ENCODE measurements at regions not wholly inside any gene's neighbourhood (a gene's known extent, or its start where the extent isn't known, plus 50 kb on each side); places are given as distances from the start of the nearest gene placed in this dataset.

- DNase-seq = no peak
- TF ChIP-seq CTCF (IDR thresholded peaks at IDR 0.05) (no peak), POLR2A (IDR thresholded peaks at IDR 0.05) (no peak)
- H3K27me3 ChIP-seq = no peaks in the 10 kb centered on the region
- no peak overlapping the region for H3K27ac ChIP-seq
- no peaks in the 10 kb centered on the region for H3K9me3 ChIP-seq
- no peak for ATAC-seq
- H3K4me1 ChIP-seq = no peaks in the 10 kb centered on the region
- 42% methylated on average over 4 of the region's 4 CpGs for WGBS (ENCODE audit: insufficient coverage, low coverage, low lambda C conversion rate, missing lambda C conversion rate)
- H3K36me3 ChIP-seq = no peaks in the 10 kb centered on the region
- no peak overlapping the region for H3K4me3 ChIP-seq
- intact Hi-C loops (cut with DNase I) = no loop called here
Measured at GRCh38 chr7:24214670-24215069, 69.3 kb upstream of the NPY start.

- H3K4me1 ChIP-seq = no peaks in the 10 kb centered on the region
- H3K36me3 ChIP-seq = no peaks in the 10 kb centered on the region
- WGBS (ENCODE audit: insufficient coverage, low coverage, low lambda C conversion rate, missing lambda C conversion rate) = 56% methylated on average over 1 of the region's 2 CpGs
- TF ChIP-seq POLR2A (IDR thresholded peaks at IDR 0.05) (no peak), CTCF (IDR thresholded peaks at IDR 0.05) (no peak)
- H3K27me3 ChIP-seq = no peaks in the 10 kb centered on the region
- intact Hi-C loops (cut with DNase I) = no loop called here
- no peak overlapping the region for H3K27ac ChIP-seq
- H3K4me3 ChIP-seq = no peak overlapping the region
- H3K9me3 ChIP-seq = no peaks in the 10 kb centered on the region
- DNase-seq (no peak), ATAC-seq (no peak)
Measured at GRCh38 chr7:24216576-24217125, 67.3 kb upstream of the NPY start.

GRCh38 chr7:24221500-24221899 lies 62.5 kb upstream of the NPY start:
- Histone ChIP-seq H3K9me3 (no peaks in the 10 kb centered on the region), H3K4me1 (no peaks in the 10 kb centered on the region), H3K36me3 (no peaks in the 10 kb centered on the region), H3K27ac (no peak overlapping the region), H3K27me3 (no peaks in the 10 kb centered on the region), H3K4me3 (no peak overlapping the region)
- 60% methylated on average over 2 of the region's 2 CpGs for WGBS (ENCODE audit: insufficient coverage, low coverage, low lambda C conversion rate, missing lambda C conversion rate)
- no peak for ATAC-seq
- TF ChIP-seq POLR2A (IDR thresholded peaks at IDR 0.05) (no peak), CTCF (IDR thresholded peaks at IDR 0.05) (no peak)
- intact Hi-C loops (cut with DNase I) = no loop called here
- DNase-seq = no peak

- no peak overlapping the region for H3K4me3 ChIP-seq
- no peak for TF ChIP-seq CTCF (IDR thresholded peaks at IDR 0.05)
- TF ChIP-seq POLR2A (IDR thresholded peaks at IDR 0.05) = no peak
- DNase-seq = no peak
- intact Hi-C loops (cut with DNase I) = no loop called here
- no peak for ATAC-seq
- H3K9me3 ChIP-seq = no peaks in the 10 kb centered on the region
- 39% methylated on average over 3 of the region's 3 CpGs for WGBS (ENCODE audit: insufficient coverage, low coverage, low lambda C conversion rate, missing lambda C conversion rate)
- H3K27ac ChIP-seq = no peak overlapping the region
- H3K4me1 ChIP-seq = no peaks in the 10 kb centered on the region
- H3K27me3 ChIP-seq = no peaks in the 10 kb centered on the region
- no peaks in the 10 kb centered on the region for H3K36me3 ChIP-seq
Measured at GRCh38 chr7:24227068-24227467, 56.9 kb upstream of the NPY start.
